ENCODE measurements at regions not wholly inside any gene's neighbourhood (a gene's known extent, or its start where the extent isn't known, plus 50 kb on each side); places are given as distances from the start of the nearest gene placed in this dataset.

DNA sequence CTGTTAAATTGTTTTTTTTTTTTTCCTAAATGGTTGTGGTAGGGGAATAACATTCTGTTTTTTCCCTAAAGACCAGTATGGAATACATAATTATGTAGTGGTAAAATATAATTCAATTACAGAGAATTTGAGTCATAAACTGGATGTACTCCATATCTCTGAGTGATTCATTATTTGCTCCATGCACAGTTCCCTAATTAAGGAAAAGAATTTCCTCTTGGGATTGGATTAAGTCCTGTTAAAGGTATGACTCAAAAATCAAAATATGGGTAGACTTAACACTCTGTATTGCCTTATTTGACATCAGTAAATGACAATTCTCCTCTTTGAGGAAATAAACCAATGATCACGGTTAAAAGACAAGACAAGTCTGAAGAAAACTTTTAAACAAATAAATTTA is 78.0 kb upstream of the KCNH8 start:
- no peaks in the 10 kb centered on the region for H3K79me2 ChIP-seq (ENCODE audit: insufficient read depth, low read length)
- no peak overlapping the region for H2BK120ac ChIP-seq (ENCODE audit: low read depth, low read length, poor library complexity, severe bottlenecking)
- no peak overlapping the region for H3K27ac ChIP-seq (ENCODE audit: insufficient read length, low read depth, low read length)
- no peaks in the 10 kb centered on the region for H3K23me2 ChIP-seq (ENCODE audit: insufficient read length, low read depth, low read length, poor library complexity, severe bottlenecking)
- H3K4me1 ChIP-seq (ENCODE audit: insufficient read depth, low read length), result peaks cover 11% of the 10 kb centered on the region; the same call in 1 of the 2 replicates
- H3K4ac ChIP-seq (ENCODE audit: low read depth, low read length), result no peak overlapping the region
- no peaks in the 10 kb centered on the region for H4K20me1 ChIP-seq (ENCODE audit: control insufficient read depth, insufficient read depth, insufficient read length)
- no peak overlapping the region for H4K91ac ChIP-seq (ENCODE audit: insufficient read length, low read depth, low read length)
- no peak overlapping the region for H2AFZ ChIP-seq (ENCODE audit: low read length)
- no peak overlapping the region for H3T11ph ChIP-seq (ENCODE audit: low read length)
- peaks cover 19 to 29% (median 23%) of the 10 kb centered on the region in 3 experiments for H3K36me3 Mint-ChIP-seq (ENCODE audit: insufficient read depth in 1 of 3, low read depth in 3 of 3)
- no peaks in the 10 kb centered on the region; the same call in 1 of the 2 replicates for H3K27me3 Mint-ChIP-seq (ENCODE audit: low read depth)
- H3K18ac ChIP-seq (ENCODE audit: insufficient read length, low read depth, low read length), result no peak overlapping the region
- H3K27me3 ChIP-seq (ENCODE audit: insufficient read depth, low read length), result no peaks in the 10 kb centered on the region
- DNase-seq, result no peak
- H4K5ac ChIP-seq (ENCODE audit: insufficient read length, low read depth, low read length), result no peak overlapping the region
- H2BK20ac ChIP-seq (ENCODE audit: low read depth, low read length, poor library complexity, severe bottlenecking), result no peak overlapping the region
- H3K27ac Mint-ChIP-seq, result no peak overlapping the region
- H3K56ac ChIP-seq (ENCODE audit: insufficient read length, low read depth, low read length), result no peak overlapping the region
- H2BK5ac ChIP-seq (ENCODE audit: insufficient read length, low read length), result no peak overlapping the region
- H3K14ac ChIP-seq (ENCODE audit: insufficient read depth, low read length), result no peak overlapping the region
- H2AK5ac ChIP-seq (ENCODE audit: insufficient read length, low read length), result no peak overlapping the region
- TF ChIP-seq, protein P1, sequence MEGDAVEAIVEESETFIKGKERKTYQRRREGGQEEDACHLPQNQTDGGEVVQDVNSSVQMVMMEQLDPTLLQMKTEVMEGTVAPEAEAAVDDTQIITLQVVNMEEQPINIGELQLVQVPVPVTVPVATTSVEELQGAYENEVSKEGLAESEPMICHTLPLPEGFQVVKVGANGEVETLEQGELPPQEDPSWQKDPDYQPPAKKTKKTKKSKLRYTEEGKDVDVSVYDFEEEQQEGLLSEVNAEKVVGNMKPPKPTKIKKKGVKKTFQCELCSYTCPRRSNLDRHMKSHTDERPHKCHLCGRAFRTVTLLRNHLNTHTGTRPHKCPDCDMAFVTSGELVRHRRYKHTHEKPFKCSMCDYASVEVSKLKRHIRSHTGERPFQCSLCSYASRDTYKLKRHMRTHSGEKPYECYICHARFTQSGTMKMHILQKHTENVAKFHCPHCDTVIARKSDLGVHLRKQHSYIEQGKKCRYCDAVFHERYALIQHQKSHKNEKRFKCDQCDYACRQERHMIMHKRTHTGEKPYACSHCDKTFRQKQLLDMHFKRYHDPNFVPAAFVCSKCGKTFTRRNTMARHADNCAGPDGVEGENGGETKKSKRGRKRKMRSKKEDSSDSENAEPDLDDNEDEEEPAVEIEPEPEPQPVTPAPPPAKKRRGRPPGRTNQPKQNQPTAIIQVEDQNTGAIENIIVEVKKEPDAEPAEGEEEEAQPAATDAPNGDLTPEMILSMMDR (conservative IDR thresholded peaks at IDR 0.05), result no peak
- peaks cover 21 to 22% of the 10 kb centered on the region in 2 experiments for H3K4me1 Mint-ChIP-seq
- no peak overlapping the region for H4K8ac ChIP-seq (replicated peaks; ENCODE audit: insufficient read length, low read depth, low read length)
- no peak overlapping the region for H3K4me2 ChIP-seq (ENCODE audit: insufficient read depth, insufficient read length, low read length)
- H3K9me3 ChIP-seq (ENCODE audit: control insufficient read depth, low read depth, low read length), result peaks cover 7% of the 10 kb centered on the region
- H3K79me1 ChIP-seq (ENCODE audit: insufficient read depth, low read depth, low read length, poor library complexity, severe bottlenecking), result no peaks in the 10 kb centered on the region
- H3K23ac ChIP-seq (ENCODE audit: insufficient read length, low read depth, low read length), result no peak overlapping the region
- H3K9me3 Mint-ChIP-seq, result peaks cover 24 to 42% of the 10 kb centered on the region in 2 experiments; a peak in 4 of 5 replicates
- H2BK12ac ChIP-seq (ENCODE audit: insufficient read length, low read depth, low read length), result no peak overlapping the region
- H3K9ac ChIP-seq (ENCODE audit: extremely low read depth, insufficient read length, low read length), result no peak overlapping the region
- no peak overlapping the region for H3K4me3 Mint-ChIP-seq
- no peak overlapping the region for H2BK15ac ChIP-seq (ENCODE audit: low read depth, low read length)
- WGBS (ENCODE audit: extremely low coverage, insufficient read length, low lambda C conversion rate), result no CpG with 5 or more reads among the region's 1 CpG
